H9 (cell line): ENCODE measurements at regions not wholly inside any gene's neighbourhood (a gene's known extent, or its start where the extent isn't known, plus 50 kb on each side); places are given as distances from the start of the nearest gene placed in this dataset.

Experiments
- DNase-seq: peaks from one replicate; pipeline ENCODE4 v3.0.0-alpha.2; 2017
- H2AFZ ChIP-seq: one replicate; pipeline ENCODE4 v1.6.1; 2013; ENCODE audit warnings: mild to moderate bottlenecking, low read length, control low read depth, moderate library complexity
- H2AK5ac ChIP-seq: 2 replicates; pipeline ENCODE4 v1.6.1; 2013; ENCODE audit warnings: low read length, control low read depth, mixed read lengths; ENCODE audit not compliant: insufficient read length
- H2BK120ac ChIP-seq: one replicate; pipeline ENCODE4 v1.6.1; 2013; ENCODE audit warnings: low read depth, mild to moderate bottlenecking, low read length, control low read depth, inconsistent platforms; ENCODE audit not compliant: poor library complexity, severe bottlenecking
- H2BK12ac ChIP-seq: 2 replicates; pipeline ENCODE4 v1.6.1; 2013; ENCODE audit warnings: low read length, control low read depth, mixed read lengths, low read depth; ENCODE audit not compliant: insufficient read length
- H2BK15ac ChIP-seq: 2 replicates; pipeline ENCODE4 v1.6.1; 2013; ENCODE audit warnings: low read depth, low read length, control low read depth
- H2BK20ac ChIP-seq: one replicate; pipeline ENCODE4 v1.6.1; 2013; ENCODE audit warnings: low read depth, mild to moderate bottlenecking, low read length, control low read depth, inconsistent platforms; ENCODE audit not compliant: poor library complexity, severe bottlenecking
- H2BK5ac ChIP-seq: 2 replicates; pipeline ENCODE4 v1.6.1; 2013; ENCODE audit warnings: low read length, control low read depth, mixed read lengths; ENCODE audit not compliant: insufficient read length
- H3K14ac ChIP-seq: 2 replicates; pipeline ENCODE4 v1.6.1; 2013; ENCODE audit warnings: low read length, control low read depth; ENCODE audit not compliant: insufficient read depth
- H3K18ac ChIP-seq: 2 replicates; pipeline ENCODE4 v1.6.1; 2013; ENCODE audit warnings: low read depth, mild to moderate bottlenecking, mixed read lengths, low read length, control low read depth; ENCODE audit not compliant: insufficient read length
- H3K23ac ChIP-seq: 2 replicates; pipeline ENCODE4 v1.6.1; 2013; ENCODE audit warnings: low read length, control low read depth, mixed read lengths, low read depth; ENCODE audit not compliant: insufficient read length
- H3K23me2 ChIP-seq: 2 replicates; pipeline ENCODE4 v1.6.1; 2013; ENCODE audit warnings: low read depth, mild to moderate bottlenecking, mixed read lengths, low read length, control low read depth; ENCODE audit not compliant: insufficient read length, poor library complexity, severe bottlenecking
- H3K27ac ChIP-seq: 2 replicates; pipeline ENCODE4 v1.5.1; 2013; ENCODE audit warnings: low read length, control low read depth, mixed read lengths, low read depth; ENCODE audit not compliant: insufficient read length
- H3K27me3 ChIP-seq: 2 replicates; pipeline ENCODE4 v1.6.1; 2013; ENCODE audit warnings: low read length, control low read depth, inconsistent platforms; ENCODE audit not compliant: insufficient read depth
- H3K4ac ChIP-seq: 2 replicates; pipeline ENCODE4 v1.6.1; 2013; ENCODE audit warnings: low read depth, mild to moderate bottlenecking, control low read depth, inconsistent platforms, low read length, moderate library complexity
- H3K4me1 ChIP-seq: 2 replicates; pipeline ENCODE4 v1.6.1; 2013; ENCODE audit warnings: low read length, control low read depth, inconsistent platforms; ENCODE audit not compliant: insufficient read depth
- H3K4me2 ChIP-seq: 2 replicates; pipeline ENCODE4 v1.6.1; 2013; ENCODE audit warnings: low read length, control low read depth, mixed read lengths; ENCODE audit not compliant: insufficient read length, insufficient read depth
- H3K56ac ChIP-seq: 2 replicates; pipeline ENCODE4 v1.6.1; 2013; ENCODE audit warnings: low read depth, mild to moderate bottlenecking, mixed read lengths, low read length, control low read depth; ENCODE audit not compliant: insufficient read length
- H3K79me1 ChIP-seq: 2 replicates; pipeline ENCODE4 v1.6.1; 2013; ENCODE audit warnings: low read depth, mild to moderate bottlenecking, moderate library complexity, low read length, control low read depth, inconsistent platforms; ENCODE audit not compliant: insufficient read depth, poor library complexity, severe bottlenecking
- H3K79me2 ChIP-seq: 2 replicates; pipeline ENCODE4 v1.6.1; 2013; ENCODE audit warnings: low read length, control low read depth, inconsistent platforms; ENCODE audit not compliant: insufficient read depth
- H3K9ac ChIP-seq: 2 replicates; pipeline ENCODE4 v1.6.1; 2013; ENCODE audit warnings: low read length, control low read depth, mixed read lengths; ENCODE audit not compliant: insufficient read length; ENCODE audit errors: extremely low read depth
- H3K9me3 ChIP-seq: one replicate; pipeline ENCODE4 v1.6.1; 2013; ENCODE audit warnings: low read depth, low read length, inconsistent platforms; ENCODE audit not compliant: control insufficient read depth
- H3T11ph ChIP-seq: one replicate; pipeline ENCODE4 v1.6.1; 2013; ENCODE audit warnings: mild to moderate bottlenecking, low read length, control low read depth, inconsistent platforms
- H4K20me1 ChIP-seq: one replicate; pipeline ENCODE4 v1.6.1; 2013; ENCODE audit not compliant: control insufficient read depth, insufficient read length, insufficient read depth
- H4K5ac ChIP-seq: 2 replicates; pipeline ENCODE4 v1.6.1; 2013; ENCODE audit warnings: low read depth, mild to moderate bottlenecking, mixed read lengths, low read length, control low read depth; ENCODE audit not compliant: insufficient read length
- H4K8ac ChIP-seq: replicated peaks from 2 replicates; pipeline ENCODE4 v1.6.1; 2013; ENCODE audit warnings: low read length, control low read depth, mixed read lengths, low read depth; ENCODE audit not compliant: insufficient read length
- H4K91ac ChIP-seq: 2 replicates; pipeline ENCODE4 v1.6.1; 2013; ENCODE audit warnings: low read depth, mild to moderate bottlenecking, moderate library complexity, mixed read lengths, low read length, control low read depth; ENCODE audit not compliant: insufficient read length
- H3K27ac Mint-ChIP-seq, 3 experiments: 2 replicates in 2 of 3; 3 replicates in 1 of 3; pipeline ENCODE4 v1.8.0; 2020 to 2021; ENCODE audit warnings: mixed read lengths in 3 of 3, mild to moderate bottlenecking in 1 of 3, moderate library complexity in 1 of 3
- H3K27me3 Mint-ChIP-seq: 2 replicates; pipeline ENCODE4 v1.8.0; 2021; ENCODE audit warnings: low read depth, mild to moderate bottlenecking, moderate library complexity, mixed read lengths
- H3K36me3 Mint-ChIP-seq, 3 experiments: 2 replicates in 2 of 3; 3 replicates in 1 of 3; pipeline ENCODE4 v1.8.0; 2020 to 2021; ENCODE audit warnings: low read depth in 3 of 3, mixed read lengths in 3 of 3; ENCODE audit not compliant: insufficient read depth in 1 of 3
- H3K4me1 Mint-ChIP-seq, 2 experiments: 2 replicates each; pipeline ENCODE4 v1.8.0; 2020; ENCODE audit warnings: mixed read lengths in 2 of 2
- H3K4me3 Mint-ChIP-seq, 2 experiments: 2 replicates in 1 of 2; 3 replicates in 1 of 2; pipeline ENCODE4 v1.8.0; 2020 to 2021; ENCODE audit warnings: mild to moderate bottlenecking in 2 of 2, mixed read lengths in 2 of 2, moderate library complexity in 1 of 2
- H3K9me3 Mint-ChIP-seq, 2 experiments: 2 replicates in 1 of 2; 3 replicates in 1 of 2; pipeline ENCODE4 v1.8.0; 2020; ENCODE audit warnings: mild to moderate bottlenecking in 2 of 2, mixed read lengths in 2 of 2, moderate library complexity in 1 of 2
- WGBS: extraction: QIAGEN DNeasy Blood & Tissue Kit; methylation state at CpG from one replicate; pipeline ENCODE4 v1.1.7; 2013; ENCODE audit warnings: missing lambda C conversion rate, low lambda C conversion rate, mixed read lengths; ENCODE audit not compliant: insufficient read length; ENCODE audit errors: extremely low coverage; 5-methylcytosine and 5-hydroxymethylcytosine counted together
- TF ChIP-seq, protein P1 (sequence below): fragments of 200-600 bp; sonication (generic); conservative IDR thresholded peaks from 3 replicates; pipeline ENCODE4 v1.8.0; 2021; ENCODE audit warnings: antibody characterized with exemption, mild to moderate bottlenecking

- Histone ChIP-seq H3K18ac (no peak overlapping the region), H3K79me2 (no peaks in the 10 kb centered on the region), H3K9ac (no peak overlapping the region), H4K20me1 (no peaks in the 10 kb centered on the region), H3T11ph (no peak overlapping the region), H4K5ac (no peak overlapping the region), H3K23me2 (no peaks in the 10 kb centered on the region), H3K4me2 (no peak overlapping the region), H4K8ac (no peak overlapping the region), H3K56ac (no peak overlapping the region), H2AK5ac (no peak overlapping the region), H2BK20ac (no peak overlapping the region), H3K79me1 (no peaks in the 10 kb centered on the region), H3K9me3 (no peaks in the 10 kb centered on the region), H2BK15ac (no peak overlapping the region), H3K27me3 (no peaks in the 10 kb centered on the region), H2BK12ac (no peak overlapping the region), H2BK120ac (no peak overlapping the region), H4K91ac (no peak overlapping the region), H3K4ac (no peak overlapping the region), H3K27ac (no peak overlapping the region), H3K23ac (no peak overlapping the region), H3K4me1 (no peaks in the 10 kb centered on the region; the same call in 1 of the 2 replicates), H3K14ac (no peak overlapping the region), H2BK5ac (no peak overlapping the region), H2AFZ (no peak overlapping the region)
- WGBS: no CpG with 5 or more reads among the region's 6 CpGs
- Mint-ChIP-seq H3K4me1 (peaks cover 7% of the 10 kb centered on the region in 2 experiments), H3K4me3 (no peak overlapping the region), H3K36me3 (no peaks in the 10 kb centered on the region), H3K9me3 (no peaks in the 10 kb centered on the region), H3K27ac (no peak overlapping the region), H3K27me3 (peaks cover 14% of the 10 kb centered on the region)
- DNase-seq: no peak
- TF ChIP-seq, protein P1, sequence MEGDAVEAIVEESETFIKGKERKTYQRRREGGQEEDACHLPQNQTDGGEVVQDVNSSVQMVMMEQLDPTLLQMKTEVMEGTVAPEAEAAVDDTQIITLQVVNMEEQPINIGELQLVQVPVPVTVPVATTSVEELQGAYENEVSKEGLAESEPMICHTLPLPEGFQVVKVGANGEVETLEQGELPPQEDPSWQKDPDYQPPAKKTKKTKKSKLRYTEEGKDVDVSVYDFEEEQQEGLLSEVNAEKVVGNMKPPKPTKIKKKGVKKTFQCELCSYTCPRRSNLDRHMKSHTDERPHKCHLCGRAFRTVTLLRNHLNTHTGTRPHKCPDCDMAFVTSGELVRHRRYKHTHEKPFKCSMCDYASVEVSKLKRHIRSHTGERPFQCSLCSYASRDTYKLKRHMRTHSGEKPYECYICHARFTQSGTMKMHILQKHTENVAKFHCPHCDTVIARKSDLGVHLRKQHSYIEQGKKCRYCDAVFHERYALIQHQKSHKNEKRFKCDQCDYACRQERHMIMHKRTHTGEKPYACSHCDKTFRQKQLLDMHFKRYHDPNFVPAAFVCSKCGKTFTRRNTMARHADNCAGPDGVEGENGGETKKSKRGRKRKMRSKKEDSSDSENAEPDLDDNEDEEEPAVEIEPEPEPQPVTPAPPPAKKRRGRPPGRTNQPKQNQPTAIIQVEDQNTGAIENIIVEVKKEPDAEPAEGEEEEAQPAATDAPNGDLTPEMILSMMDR: no peak
These were observed 109.2 kb upstream of the DRD2 start for GRCh38 chr11:113584371-113584770.
